Parathyroid adenoma (tissue), 2 donors: ENCODE measurements at regions not wholly inside any gene's neighbourhood (a gene's known extent, or its start where the extent isn't known, plus 50 kb on each side); places are given as distances from the start of the nearest gene placed in this dataset.
"Not testable (repeated sequence)": the region's sequence is repeated elsewhere in the genome, so short reads cannot be mapped to it uniquely, and the experiment has no call there.

ENCODE experiments used
- H2AFZ ChIP-seq: fragments of 300-600 bp; sonication (generic); one replicate; pipeline ENCODE4 v1.7.0; 2017; ENCODE audit warnings: antibody characterized with exemption, mild to moderate bottlenecking
- H3K27ac ChIP-seq: fragments of 300-600 bp; sonication (generic); one replicate; pipeline ENCODE4 v1.7.0; 2017
- H3K27me3 ChIP-seq: fragments of 300-600 bp; sonication (generic); one replicate; pipeline ENCODE4 v1.7.0; 2017; ENCODE audit warnings: low read length; ENCODE audit not compliant: control insufficient read depth, insufficient read depth
- H3K36me3 ChIP-seq: fragments of 300-600 bp; sonication (generic); one replicate; pipeline ENCODE4 v1.7.0; 2017; ENCODE audit warnings: low read length; ENCODE audit not compliant: control insufficient read depth, insufficient read depth
- H3K4me1 ChIP-seq: fragments of 300-600 bp; sonication (generic); one replicate; pipeline ENCODE4 v1.7.0; 2017; ENCODE audit warnings: control low read depth
- H3K4me2 ChIP-seq: fragments of 300-600 bp; sonication (generic); one replicate; pipeline ENCODE4 v1.7.0; 2017; ENCODE audit warnings: low read length
- H3K4me3 ChIP-seq: fragments of 300-600 bp; sonication (generic); one replicate; pipeline ENCODE4 v1.7.0; 2017; ENCODE audit warnings: low read depth, low read length
- H3K79me2 ChIP-seq: fragments of 300-600 bp; sonication (generic); one replicate; pipeline ENCODE4 v1.7.0; 2017; ENCODE audit warnings: control low read depth
- H3K9ac ChIP-seq: fragments of 300-600 bp; sonication (generic); one replicate; pipeline ENCODE4 v1.7.0; 2017; ENCODE audit warnings: mild to moderate bottlenecking
- H3K9me3 ChIP-seq: fragments of 300-600 bp; sonication (generic); one replicate; pipeline ENCODE4 v1.7.0; 2017; ENCODE audit warnings: low read length; ENCODE audit not compliant: control insufficient read depth
- TF ChIP-seq, protein P1 (sequence below): fragments of 300-600 bp; sonication (generic); IDR thresholded peaks from one replicate; pipeline ENCODE4 v1.7.0; 2017; ENCODE audit warnings: antibody characterized with exemption, mild to moderate bottlenecking
- donor health status: primary hyperparathyroidism.

DNA sequence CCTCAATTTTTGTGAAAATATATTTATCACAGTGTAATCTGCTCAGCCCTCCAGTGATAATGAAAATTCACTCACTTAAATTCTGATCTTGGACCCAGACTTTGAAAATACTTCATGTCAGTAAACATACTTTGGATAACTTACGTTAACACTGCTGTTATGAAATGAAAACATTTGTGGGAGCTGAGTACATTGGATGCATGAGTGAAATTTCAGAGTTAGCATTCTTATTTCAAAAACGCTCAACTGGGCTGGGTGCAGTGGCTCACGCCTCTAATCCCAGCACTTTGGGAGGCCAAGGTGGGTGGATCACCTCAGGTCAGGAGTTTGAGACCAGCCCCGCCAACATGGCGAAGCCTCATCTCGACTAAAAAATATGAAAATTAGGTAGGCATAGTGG is 196.4 kb downstream of the UTRN start:
- Histone ChIP-seq H3K4me3 (no peak overlapping the region), H3K27ac (no peak overlapping the region), H3K36me3 (no peaks in the 10 kb centered on the region), H2AFZ (no peak overlapping the region), H3K4me1 (no peaks in the 10 kb centered on the region), H3K4me2 (no peak overlapping the region), H3K27me3 (no peaks in the 10 kb centered on the region), H3K79me2 (no peaks in the 10 kb centered on the region), H3K9me3 (no peaks in the 10 kb centered on the region), H3K9ac (no peak overlapping the region)
- TF ChIP-seq, protein P1, sequence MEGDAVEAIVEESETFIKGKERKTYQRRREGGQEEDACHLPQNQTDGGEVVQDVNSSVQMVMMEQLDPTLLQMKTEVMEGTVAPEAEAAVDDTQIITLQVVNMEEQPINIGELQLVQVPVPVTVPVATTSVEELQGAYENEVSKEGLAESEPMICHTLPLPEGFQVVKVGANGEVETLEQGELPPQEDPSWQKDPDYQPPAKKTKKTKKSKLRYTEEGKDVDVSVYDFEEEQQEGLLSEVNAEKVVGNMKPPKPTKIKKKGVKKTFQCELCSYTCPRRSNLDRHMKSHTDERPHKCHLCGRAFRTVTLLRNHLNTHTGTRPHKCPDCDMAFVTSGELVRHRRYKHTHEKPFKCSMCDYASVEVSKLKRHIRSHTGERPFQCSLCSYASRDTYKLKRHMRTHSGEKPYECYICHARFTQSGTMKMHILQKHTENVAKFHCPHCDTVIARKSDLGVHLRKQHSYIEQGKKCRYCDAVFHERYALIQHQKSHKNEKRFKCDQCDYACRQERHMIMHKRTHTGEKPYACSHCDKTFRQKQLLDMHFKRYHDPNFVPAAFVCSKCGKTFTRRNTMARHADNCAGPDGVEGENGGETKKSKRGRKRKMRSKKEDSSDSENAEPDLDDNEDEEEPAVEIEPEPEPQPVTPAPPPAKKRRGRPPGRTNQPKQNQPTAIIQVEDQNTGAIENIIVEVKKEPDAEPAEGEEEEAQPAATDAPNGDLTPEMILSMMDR = no peak

DNA sequence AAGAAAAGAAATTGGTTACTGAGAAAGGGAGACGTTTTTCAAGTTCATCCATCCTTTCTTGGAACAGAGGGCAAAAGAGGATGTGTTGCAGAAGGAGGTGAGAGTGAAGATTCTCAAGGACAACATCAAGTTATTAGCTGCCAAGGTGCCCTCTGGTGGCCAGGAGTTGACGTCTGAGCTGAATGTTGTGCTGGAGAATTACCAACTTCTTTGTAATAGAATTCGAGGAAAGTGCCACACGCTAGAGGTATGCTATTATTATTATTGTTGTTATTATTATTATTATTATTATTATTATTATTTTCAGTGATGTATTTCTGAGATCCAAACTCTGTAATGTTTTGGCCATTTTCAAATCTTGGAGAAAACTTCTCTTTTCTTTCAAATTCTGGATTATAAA is 197.0 kb downstream of the UTRN start:
- Histone ChIP-seq H3K4me1 (no peaks in the 10 kb centered on the region), H3K27ac (no peak overlapping the region)
- TF ChIP-seq, protein P1 = peak; percentile 65

DNA sequence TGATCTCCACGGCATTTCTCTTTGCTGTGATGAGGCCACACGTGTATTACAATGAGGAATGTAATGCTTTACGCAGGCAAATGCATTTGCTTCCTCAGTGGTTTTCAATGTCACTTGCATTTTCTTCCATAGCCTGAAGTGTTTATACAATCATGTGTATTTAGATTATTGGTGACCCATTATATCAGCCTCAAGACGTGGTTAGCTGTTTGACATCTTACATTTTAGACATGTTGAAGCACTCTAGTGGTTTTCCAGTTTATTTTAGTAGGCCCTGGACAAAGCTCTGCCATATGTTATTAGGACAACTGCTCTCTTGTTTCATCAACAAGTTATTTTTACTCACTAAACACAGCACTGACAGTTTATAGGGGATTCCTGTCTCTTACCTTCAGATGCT is 200.4 kb downstream of the UTRN start:
- no peaks in the 10 kb centered on the region for H3K79me2 ChIP-seq
- no peaks in the 10 kb centered on the region for H3K27me3 ChIP-seq
- H3K4me2 ChIP-seq = no peak overlapping the region
- no peak overlapping the region for H2AFZ ChIP-seq
- TF ChIP-seq, protein P1 = no peak
- no peak overlapping the region for H3K27ac ChIP-seq
- no peak overlapping the region for H3K4me3 ChIP-seq
- H3K36me3 ChIP-seq = no peaks in the 10 kb centered on the region
- H3K4me1 ChIP-seq = no peaks in the 10 kb centered on the region
- H3K9ac ChIP-seq = no peak overlapping the region
- no peaks in the 10 kb centered on the region for H3K9me3 ChIP-seq

More for the DNA sequence above, 197.0 kb downstream of the UTRN start:
- H3K9me3 ChIP-seq = no peaks in the 10 kb centered on the region
- no peaks in the 10 kb centered on the region for H3K27me3 ChIP-seq
- no peak overlapping the region for H3K4me3 ChIP-seq
- H3K4me2 ChIP-seq = no peak overlapping the region
- H3K36me3 ChIP-seq = no peaks in the 10 kb centered on the region
- H2AFZ ChIP-seq = no peak overlapping the region
- no peak overlapping the region for H3K9ac ChIP-seq
- no peaks in the 10 kb centered on the region for H3K79me2 ChIP-seq

DNA sequence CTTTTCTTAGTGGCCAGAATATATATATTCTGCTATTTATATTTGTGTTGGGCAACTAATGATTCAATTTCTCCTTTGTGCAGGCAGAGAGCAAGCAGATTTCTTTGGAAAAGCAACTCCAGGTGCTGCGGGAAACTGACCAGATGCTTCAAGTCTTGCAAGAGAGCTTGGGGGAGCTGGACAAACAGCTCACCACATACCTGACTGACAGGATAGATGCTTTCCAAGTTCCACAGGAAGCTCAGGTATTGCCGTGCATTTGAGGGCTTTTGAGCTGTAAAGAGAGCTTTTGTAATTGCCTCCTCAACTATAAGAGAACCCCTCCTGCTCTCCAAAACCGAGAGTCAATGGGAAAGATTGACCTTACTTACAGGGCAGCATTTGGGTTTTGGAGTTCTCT is 203.5 kb downstream of the UTRN start:
- Histone ChIP-seq H3K4me2 (no peak overlapping the region), H3K9ac (no peak overlapping the region), H3K27me3 (no peaks in the 10 kb centered on the region), H3K4me3 (no peak overlapping the region), H3K4me1 (no peaks in the 10 kb centered on the region), H3K9me3 (no peaks in the 10 kb centered on the region), H3K36me3 (no peaks in the 10 kb centered on the region), H3K27ac (no peak overlapping the region), H3K79me2 (peaks cover 3% of the 10 kb centered on the region), H2AFZ (no peak overlapping the region)
- TF ChIP-seq, protein P1 = no peak

DNA sequence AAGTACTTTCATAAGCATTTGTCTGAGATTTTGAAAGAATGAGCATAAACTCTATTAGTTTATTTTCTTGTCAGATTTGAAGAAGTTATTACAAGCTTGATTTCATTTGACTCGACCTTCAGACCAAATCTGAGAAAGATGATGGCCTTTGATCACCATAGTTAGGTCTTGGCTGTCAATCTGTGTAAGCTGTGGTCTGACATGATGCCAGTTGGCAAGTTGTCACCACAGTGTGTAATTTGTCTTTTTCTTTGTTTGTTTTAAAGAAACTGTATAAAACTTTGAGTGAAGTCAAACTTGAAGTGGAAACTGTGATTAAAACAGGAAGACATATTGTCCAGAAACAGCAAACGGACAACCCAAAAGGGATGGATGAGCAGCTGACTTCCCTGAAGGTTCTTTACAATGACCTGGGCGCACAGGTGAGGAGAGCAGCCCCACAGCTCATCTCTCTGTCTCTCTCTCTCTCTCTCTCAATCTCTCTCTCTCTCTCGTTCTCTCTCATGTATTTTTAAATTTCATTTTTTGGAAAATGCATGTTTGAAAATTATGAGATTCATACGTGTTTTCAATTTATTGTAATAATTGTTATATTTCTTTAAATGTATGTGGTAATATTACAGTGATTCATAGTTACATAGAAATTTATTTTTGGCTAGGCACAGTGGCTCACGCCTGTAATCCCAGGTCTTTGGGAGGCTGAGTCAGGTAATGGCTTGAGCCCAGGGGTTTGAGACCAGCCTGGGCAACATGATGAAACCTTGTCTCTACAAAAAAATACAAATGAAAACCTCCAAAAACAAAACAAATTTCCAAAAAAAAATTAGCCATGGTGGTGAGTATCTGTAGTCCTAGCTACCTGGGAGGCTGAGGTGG is 208.1 kb downstream of the UTRN start:
- Histone ChIP-seq H3K4me2 (no peak overlapping the region), H3K9me3 (no peaks in the 10 kb centered on the region), H3K4me3 (no peak overlapping the region), H3K9ac (no peak overlapping the region), H2AFZ (no peak overlapping the region), H3K27me3 (no peaks in the 10 kb centered on the region), H3K79me2 (peaks cover 5% of the 10 kb centered on the region), H3K27ac (no peak overlapping the region), H3K36me3 (no peaks in the 10 kb centered on the region), H3K4me1 (peaks cover 4% of the 10 kb centered on the region)
- TF ChIP-seq, protein P1 = no peak

DNA sequence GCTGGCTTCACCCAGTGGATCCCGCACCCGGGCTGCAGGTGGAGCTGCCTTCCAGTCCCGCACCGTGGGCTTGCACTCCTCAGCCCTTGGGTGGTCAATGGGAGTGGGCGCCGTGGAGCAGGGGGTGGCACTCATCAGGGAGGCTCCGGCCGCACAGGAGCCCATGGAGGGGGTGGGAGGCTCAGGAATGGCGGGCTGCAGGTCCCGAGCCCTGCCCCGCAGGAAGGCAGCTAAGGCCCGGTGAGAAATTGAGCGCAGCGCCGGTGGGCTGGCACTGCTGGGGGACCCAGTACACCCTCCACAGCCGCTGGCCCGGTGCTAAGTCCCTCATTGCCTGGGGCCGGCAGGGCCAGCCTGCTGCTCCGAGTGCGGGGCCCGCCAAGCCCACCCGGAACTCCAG is 209.9 kb downstream of the UTRN start:
- H3K27me3 ChIP-seq, H3K4me3 ChIP-seq, H3K4me2 ChIP-seq, H3K9me3 ChIP-seq, H3K27ac ChIP-seq, H3K9ac ChIP-seq, H3K79me2 ChIP-seq, H3K36me3 ChIP-seq, H2AFZ ChIP-seq, H3K4me1 ChIP-seq: not testable (repeated sequence)
